PC-9 (cell line): ENCODE measurements at regions not wholly inside any gene's neighbourhood (a gene's known extent, or its start where the extent isn't known, plus 50 kb on each side); places are given as distances from the start of the nearest gene placed in this dataset.

Source experiments
- BruUV-seq: library from RNA; stranded (reverse); fragments of 400-500 nt; replicated peaks from 2 replicates; lab custom pipeline; 2021; lab: Mats Ljungman, UMichigan
- CTCF ChIA-PET: fragments of 300-600 bp; sonication (Branson Sonifier 250); formaldehyde crosslinking; loops from one replicate; lab custom pipeline; 2022; ENCODE audit warnings: antibody characterized with exemption; lab: Charles Lee
- POLR2A ChIA-PET: fragments of 300-600 bp; sonication (Branson Sonifier 250); formaldehyde crosslinking; loops from one replicate; lab custom pipeline; 2022; ENCODE audit warnings: antibody characterized with exemption; ENCODE audit not compliant: unreplicated experiment; lab: Charles Lee
- DNase-seq, 2 experiments: peaks; one replicate each; pipeline versions ENCODE4 v3.0.0 to v3.0.0-alpha.2; 2015 to 2022; ENCODE audit warnings: mixed read lengths in 1 of 2
- H2AFZ ChIP-seq: fragments of 200-600 bp; sonication (generic); 2 replicates; pipeline ENCODE4 v1.8.1; 2017; ENCODE audit warnings: antibody characterized with exemption
- H3F3A ChIP-seq: fragments of 200-600 bp; sonication (generic); 2 replicates; pipeline ENCODE4 v1.8.1; 2017; ENCODE audit warnings: antibody characterized with exemption, mild to moderate bottlenecking, low read depth; ENCODE audit not compliant: insufficient read depth
- H3K27ac ChIP-seq: fragments of 200-600 bp; sonication (generic); 2 replicates; pipeline ENCODE4 v1.6.1; 2016; ENCODE audit warnings: mixed run types
- H3K27me3 ChIP-seq: fragments of 200-600 bp; sonication (generic); 2 replicates; pipeline ENCODE4 v1.6.1; 2016; ENCODE audit warnings: low read depth, mixed run types; ENCODE audit not compliant: insufficient read depth
- H3K36me3 ChIP-seq: fragments of 200-600 bp; sonication (generic); 2 replicates; pipeline ENCODE4 v1.6.1; 2016; ENCODE audit warnings: low read depth, mixed run types
- H3K4me1 ChIP-seq: fragments of 200-600 bp; sonication (generic); replicated peaks from 2 replicates; pipeline ENCODE4 v1.6.1; 2016; ENCODE audit warnings: mixed run types; ENCODE audit not compliant: insufficient read depth
- H3K4me2 ChIP-seq: fragments of 200-600 bp; sonication (generic); 2 replicates; pipeline ENCODE4 v1.6.1; 2017; ENCODE audit warnings: mixed run types
- H3K4me3 ChIP-seq: fragments of 200-600 bp; sonication (generic); 2 replicates; pipeline ENCODE4 v1.6.1; 2016; ENCODE audit warnings: mixed run types
- H3K79me2 ChIP-seq: fragments of 200-600 bp; sonication (generic); 2 replicates; pipeline ENCODE4 v1.6.1; 2017; ENCODE audit warnings: low read depth, mixed run types
- H3K9me2 ChIP-seq: fragments of 200-600 bp; sonication (generic); 2 replicates; pipeline ENCODE4 v1.8.1; 2017; ENCODE audit warnings: mild to moderate bottlenecking; ENCODE audit not compliant: insufficient read depth
- H3K9me3 ChIP-seq: fragments of 200-600 bp; sonication (generic); 2 replicates; pipeline ENCODE4 v1.8.1; 2016; ENCODE audit warnings: low read depth; ENCODE audit not compliant: insufficient read depth
- H4K20me1 ChIP-seq: fragments of 200-600 bp; sonication (generic); 2 replicates; pipeline ENCODE4 v1.8.1; 2017; ENCODE audit not compliant: insufficient read depth
- CTCF ChIP-seq: fragments of 200-600 bp; sonication (generic); conservative IDR thresholded peaks from 2 replicates; pipeline ENCODE4 v1.6.1; 2017; ENCODE audit warnings: mixed run types, antibody characterized with exemption, mild to moderate bottlenecking, moderate library complexity
- EZH2 ChIP-seq: fragments of 200-600 bp; sonication (generic); IDR thresholded peaks from 2 replicates; pipeline ENCODE4 v1.8.0; 2017; ENCODE audit warnings: antibody characterized with exemption, low read depth
- intact Hi-C: fragments of 100-400 bp; cut with micrococcal nuclease; formaldehyde crosslinking; loops from one replicate; pipeline ENCODE4 v1.10.0; 2022; ENCODE audit not compliant: unreplicated experiment

- Histone ChIP-seq H3K27me3 (no peaks in the 10 kb centered on the region), H3K9me3 (no peaks in the 10 kb centered on the region), H3K4me3 (no peak overlapping the region), H3K27ac (no peak overlapping the region), H3K9me2 (no peaks in the 10 kb centered on the region), H3K4me2 (no peak overlapping the region), H3K79me2 (no peaks in the 10 kb centered on the region), H2AFZ (no peak overlapping the region), H3F3A (no peaks in the 10 kb centered on the region), H3K4me1 (no peaks in the 10 kb centered on the region), H3K36me3 (no peaks in the 10 kb centered on the region), H4K20me1 (no peaks in the 10 kb centered on the region)
- POLR2A ChIA-PET: no interaction called here
- CTCF ChIA-PET: no interaction called here
- DNase-seq: no peak
- no TSS peak for BruUV-seq
- no peak for TF ChIP-seq EZH2
- no peak for TF ChIP-seq CTCF
- intact Hi-C loops: no loop called here
Observed at GRCh38 chr16:64421515-64421914, 700.3 kb downstream of the CDH11 start.

GRCh38 chr16:64419832-64420231, 702.0 kb downstream of the CDH11 start:
- no peaks in the 10 kb centered on the region for H4K20me1 ChIP-seq
- no TSS peak for BruUV-seq
- no peak overlapping the region for H3K27ac ChIP-seq
- H3K9me2 ChIP-seq: no peaks in the 10 kb centered on the region
- no peaks in the 10 kb centered on the region for H3K79me2 ChIP-seq
- CTCF ChIA-PET: no interaction called here
- TF ChIP-seq EZH2: no peak
- TF ChIP-seq CTCF: no peak
- DNase-seq: no peak
- H3K36me3 ChIP-seq: no peaks in the 10 kb centered on the region
- H3K9me3 ChIP-seq: no peaks in the 10 kb centered on the region
- no peaks in the 10 kb centered on the region for H3K4me1 ChIP-seq
- H3K4me2 ChIP-seq: no peak overlapping the region
- intact Hi-C loops: no loop called here
- no peak overlapping the region for H3K4me3 ChIP-seq
- POLR2A ChIA-PET: no interaction called here
- no peaks in the 10 kb centered on the region for H3F3A ChIP-seq
- H3K27me3 ChIP-seq: no peaks in the 10 kb centered on the region
- H2AFZ ChIP-seq: no peak overlapping the region

- no peaks in the 10 kb centered on the region for H3K79me2 ChIP-seq
- no peak overlapping the region for H2AFZ ChIP-seq
- POLR2A ChIA-PET: no interaction called here
- no peaks in the 10 kb centered on the region for H4K20me1 ChIP-seq
- H3K9me3 ChIP-seq: no peaks in the 10 kb centered on the region
- H3F3A ChIP-seq: no peaks in the 10 kb centered on the region
- no peak overlapping the region for H3K4me3 ChIP-seq
- no peak overlapping the region for H3K4me2 ChIP-seq
- intact Hi-C loops: no loop called here
- BruUV-seq: no TSS peak
- H3K9me2 ChIP-seq: no peaks in the 10 kb centered on the region
- no peak for DNase-seq
- TF ChIP-seq EZH2 (no peak), CTCF (no peak)
- H3K4me1 ChIP-seq: no peaks in the 10 kb centered on the region
- CTCF ChIA-PET: no interaction called here
- no peak overlapping the region for H3K27ac ChIP-seq
- H3K36me3 ChIP-seq: no peaks in the 10 kb centered on the region
- H3K27me3 ChIP-seq: no peaks in the 10 kb centered on the region
Observed at GRCh38 chr16:64417711-64418227, 704.1 kb downstream of the CDH11 start.
